ENCODE measurements at regions not wholly inside any gene's neighbourhood (a gene's known extent, or its start where the extent isn't known, plus 50 kb on each side); places are given as distances from the start of the nearest gene placed in this dataset.
"Not testable (repeated sequence)": the region's sequence is repeated elsewhere in the genome, so short reads cannot be mapped to it uniquely, and the experiment has no call there.

- peaks cover 2% of the 10 kb centered on the region; the same call in 1 of the 2 replicates for H3K4me1 Mint-ChIP-seq
- no peak overlapping the region for H3K4me3 Mint-ChIP-seq
- CTCF ChIA-PET = no interaction called here
- no peak for DNase-seq (ENCODE audit: low spot score)
- H3K9me3 Mint-ChIP-seq = peaks cover 2% of the 10 kb centered on the region; the same call in 1 of the 2 replicates
- POLR2A ChIA-PET = no interaction called here
- no peaks in the 10 kb centered on the region for H3K36me3 Mint-ChIP-seq
- ATAC-seq = no peak
- TF ChIP-seq MXD4 (CRISPR knock-in tag; IDR thresholded peaks at IDR 0.05; ENCODE audit: borderline replicate concordance) = no peak
- no peak for TF ChIP-seq CREB1 (CRISPR knock-in tag; IDR thresholded peaks at IDR 0.05)
- no peak for TF ChIP-seq PRDM15 (CRISPR knock-in tag; IDR thresholded peaks at IDR 0.05)
- no peak for TF ChIP-seq ARID4B (CRISPR knock-in tag; IDR thresholded peaks at IDR 0.05; ENCODE audit: borderline replicate concordance)
- TF ChIP-seq, protein P1, sequence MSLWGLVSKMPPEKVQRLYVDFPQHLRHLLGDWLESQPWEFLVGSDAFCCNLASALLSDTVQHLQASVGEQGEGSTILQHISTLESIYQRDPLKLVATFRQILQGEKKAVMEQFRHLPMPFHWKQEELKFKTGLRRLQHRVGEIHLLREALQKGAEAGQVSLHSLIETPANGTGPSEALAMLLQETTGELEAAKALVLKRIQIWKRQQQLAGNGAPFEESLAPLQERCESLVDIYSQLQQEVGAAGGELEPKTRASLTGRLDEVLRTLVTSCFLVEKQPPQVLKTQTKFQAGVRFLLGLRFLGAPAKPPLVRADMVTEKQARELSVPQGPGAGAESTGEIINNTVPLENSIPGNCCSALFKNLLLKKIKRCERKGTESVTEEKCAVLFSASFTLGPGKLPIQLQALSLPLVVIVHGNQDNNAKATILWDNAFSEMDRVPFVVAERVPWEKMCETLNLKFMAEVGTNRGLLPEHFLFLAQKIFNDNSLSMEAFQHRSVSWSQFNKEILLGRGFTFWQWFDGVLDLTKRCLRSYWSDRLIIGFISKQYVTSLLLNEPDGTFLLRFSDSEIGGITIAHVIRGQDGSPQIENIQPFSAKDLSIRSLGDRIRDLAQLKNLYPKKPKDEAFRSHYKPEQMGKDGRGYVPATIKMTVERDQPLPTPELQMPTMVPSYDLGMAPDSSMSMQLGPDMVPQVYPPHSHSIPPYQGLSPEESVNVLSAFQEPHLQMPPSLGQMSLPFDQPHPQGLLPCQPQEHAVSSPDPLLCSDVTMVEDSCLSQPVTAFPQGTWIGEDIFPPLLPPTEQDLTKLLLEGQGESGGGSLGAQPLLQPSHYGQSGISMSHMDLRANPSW (CRISPR knock-in tag; conservative IDR thresholded peaks at IDR 0.05; ENCODE audit: low read depth) = no peak
- TF ChIP-seq ZNF423 (CRISPR knock-in tag; IDR thresholded peaks at IDR 0.05) = no peak
- TF ChIP-seq, protein P2, sequence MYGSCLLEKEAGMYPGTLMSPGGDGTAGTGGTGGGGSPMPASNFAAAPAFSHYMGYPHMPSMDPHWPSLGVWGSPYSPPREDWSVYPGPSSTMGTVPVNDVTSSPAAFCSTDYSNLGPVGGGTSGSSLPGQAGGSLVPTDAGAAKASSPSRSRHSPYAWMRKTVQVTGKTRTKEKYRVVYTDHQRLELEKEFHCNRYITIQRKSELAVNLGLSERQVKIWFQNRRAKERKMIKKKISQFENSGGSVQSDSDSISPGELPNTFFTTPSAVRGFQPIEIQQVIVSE (CRISPR knock-in tag; IDR thresholded peaks at IDR 0.05; ENCODE audit: borderline replicate concordance) = no peak
- TF ChIP-seq FOXK1 (CRISPR knock-in tag; IDR thresholded peaks at IDR 0.05) = no peak
- TF ChIP-seq TEAD1 (CRISPR knock-in tag; IDR thresholded peaks at IDR 0.05) = no peak
- no peak for TF ChIP-seq FOXJ3 (CRISPR knock-in tag; IDR thresholded peaks at IDR 0.05; ENCODE audit: borderline replicate concordance)
- no peak for TF ChIP-seq ZNF512 (CRISPR knock-in tag; IDR thresholded peaks at IDR 0.05; ENCODE audit: borderline replicate concordance)
- no peak for TF ChIP-seq CREM (CRISPR knock-in tag; IDR thresholded peaks at IDR 0.05)
- H3K27me3 Mint-ChIP-seq (ENCODE audit: low read depth) = no peaks in the 10 kb centered on the region
- H3K27ac Mint-ChIP-seq = no peak overlapping the region
Observed at GRCh38 chr5:62762503-62762902, 183.9 kb downstream of the LRRC70 start.

DNA sequence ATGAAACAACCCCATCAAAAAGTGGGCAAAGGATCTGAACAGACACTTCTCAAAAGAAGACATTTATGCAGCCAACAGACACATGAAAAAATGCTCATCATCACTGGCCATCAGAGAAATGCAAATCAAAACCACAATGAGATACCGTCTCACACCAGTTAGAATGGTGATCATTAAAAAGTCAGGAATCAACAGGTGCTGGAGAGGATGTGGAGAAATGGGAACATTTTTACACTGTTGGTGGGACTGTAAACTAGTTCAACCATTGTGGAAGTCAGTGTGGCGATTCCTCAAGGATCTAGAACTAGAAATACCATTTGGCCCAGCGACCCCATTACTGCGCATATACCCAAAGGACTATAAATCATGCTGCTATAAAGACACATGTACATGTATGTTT lies 179.1 kb downstream of the LRRC70 start:
- peaks cover 26% of the 10 kb centered on the region for H3K9me3 Mint-ChIP-seq
- CTCF ChIA-PET; POLR2A ChIA-PET; H3K27ac Mint-ChIP-seq; H3K27me3 Mint-ChIP-seq (ENCODE audit: low read depth); ATAC-seq; DNase-seq (ENCODE audit: low spot score); H3K4me1 Mint-ChIP-seq; H3K4me3 Mint-ChIP-seq; H3K36me3 Mint-ChIP-seq: not testable (repeated sequence)

- Mint-ChIP-seq H3K9me3 (peaks cover 46% of the 10 kb centered on the region), H3K36me3 (peaks cover 17% of the 10 kb centered on the region)
- H3K27me3 Mint-ChIP-seq (ENCODE audit: low read depth); H3K4me1 Mint-ChIP-seq; ATAC-seq; DNase-seq (ENCODE audit: low spot score); H3K4me3 Mint-ChIP-seq; POLR2A ChIA-PET; H3K27ac Mint-ChIP-seq; CTCF ChIA-PET: not testable (repeated sequence)
Observed at GRCh38 chr5:62752998-62753367, 174.4 kb downstream of the LRRC70 start.

DNA sequence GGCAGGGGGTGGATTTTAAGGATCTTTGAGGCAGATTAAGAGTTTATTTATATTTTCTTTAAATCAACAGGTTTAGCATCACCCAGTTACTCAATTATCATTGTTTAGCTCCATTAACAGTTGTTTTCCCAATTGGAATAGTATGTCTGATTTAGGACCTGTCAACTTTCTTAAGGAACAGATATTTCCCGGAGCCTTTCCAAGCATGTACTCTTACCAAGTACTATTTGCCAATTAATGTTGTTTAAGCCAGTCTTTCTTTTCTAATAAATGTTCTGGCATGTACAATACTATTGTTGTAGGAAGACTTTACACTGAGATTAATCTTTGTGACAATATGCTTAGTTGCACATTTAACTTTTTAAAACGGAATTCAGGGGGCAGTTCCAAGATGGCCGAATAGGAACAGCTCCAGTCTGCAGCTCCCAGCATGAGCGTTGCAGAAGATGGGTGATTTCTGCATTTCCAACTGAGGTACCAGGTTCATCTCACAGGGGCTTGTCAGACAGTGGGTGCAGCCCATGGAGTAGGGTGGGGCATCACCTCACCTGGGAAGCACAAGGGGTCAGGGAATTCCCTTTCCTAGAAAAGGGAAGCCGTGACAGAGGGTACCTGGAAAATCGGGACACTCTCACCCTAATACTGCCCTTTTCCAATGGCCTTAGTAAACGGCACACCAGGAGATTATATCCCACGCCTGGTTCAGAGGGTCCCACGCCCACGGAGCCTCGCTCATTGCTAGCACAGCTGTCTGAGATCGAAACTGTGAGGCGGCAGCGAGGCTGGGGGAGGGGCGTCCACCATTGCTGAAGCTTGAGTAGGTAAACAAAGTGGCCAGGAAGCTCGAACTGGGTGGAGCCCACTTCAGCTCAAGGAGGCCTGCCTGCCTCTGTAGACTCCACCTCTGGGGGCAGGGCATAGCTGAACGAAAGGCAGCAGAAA lies 173.7 kb downstream of the LRRC70 start:
- CTCF ChIA-PET; H3K4me3 Mint-ChIP-seq; H3K27me3 Mint-ChIP-seq (ENCODE audit: low read depth); ATAC-seq; POLR2A ChIA-PET; H3K4me1 Mint-ChIP-seq; DNase-seq (ENCODE audit: low spot score); H3K27ac Mint-ChIP-seq: not testable (repeated sequence)
- peaks cover 42% of the 10 kb centered on the region for H3K9me3 Mint-ChIP-seq
- H3K36me3 Mint-ChIP-seq = peaks cover 17% of the 10 kb centered on the region
